ENCODE measurements at regions not wholly inside any gene's neighbourhood (a gene's known extent, or its start where the extent isn't known, plus 50 kb on each side); places are given as distances from the start of the nearest gene placed in this dataset.

DNA sequence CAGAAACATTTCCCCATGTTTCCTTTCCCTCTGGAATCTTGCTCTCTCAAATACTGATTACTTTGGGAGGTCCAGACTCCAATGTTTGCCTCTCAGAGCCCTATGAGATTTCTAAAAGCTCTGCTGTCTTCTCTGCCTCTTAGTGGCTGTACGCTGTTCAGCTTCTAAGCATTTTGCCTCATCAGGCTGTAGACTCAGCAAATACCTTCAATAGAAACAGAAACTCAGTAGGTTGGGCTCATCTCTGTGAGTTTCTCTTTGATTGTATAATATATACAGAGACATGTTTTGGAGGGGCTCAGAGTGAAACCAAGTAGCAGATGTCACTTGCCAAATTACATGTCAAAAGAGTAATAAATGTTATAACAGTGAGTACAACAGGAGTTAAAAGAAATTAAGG is 380.8 kb upstream of the MEIS2 start:
- H3K36me3 ChIP-seq (ENCODE audit: control insufficient read depth, insufficient read depth, low read length), result no peaks in the 10 kb centered on the region
- no peak overlapping the region for H3K4me3 ChIP-seq (ENCODE audit: low read depth, low read length)
- TF ChIP-seq, protein P1, sequence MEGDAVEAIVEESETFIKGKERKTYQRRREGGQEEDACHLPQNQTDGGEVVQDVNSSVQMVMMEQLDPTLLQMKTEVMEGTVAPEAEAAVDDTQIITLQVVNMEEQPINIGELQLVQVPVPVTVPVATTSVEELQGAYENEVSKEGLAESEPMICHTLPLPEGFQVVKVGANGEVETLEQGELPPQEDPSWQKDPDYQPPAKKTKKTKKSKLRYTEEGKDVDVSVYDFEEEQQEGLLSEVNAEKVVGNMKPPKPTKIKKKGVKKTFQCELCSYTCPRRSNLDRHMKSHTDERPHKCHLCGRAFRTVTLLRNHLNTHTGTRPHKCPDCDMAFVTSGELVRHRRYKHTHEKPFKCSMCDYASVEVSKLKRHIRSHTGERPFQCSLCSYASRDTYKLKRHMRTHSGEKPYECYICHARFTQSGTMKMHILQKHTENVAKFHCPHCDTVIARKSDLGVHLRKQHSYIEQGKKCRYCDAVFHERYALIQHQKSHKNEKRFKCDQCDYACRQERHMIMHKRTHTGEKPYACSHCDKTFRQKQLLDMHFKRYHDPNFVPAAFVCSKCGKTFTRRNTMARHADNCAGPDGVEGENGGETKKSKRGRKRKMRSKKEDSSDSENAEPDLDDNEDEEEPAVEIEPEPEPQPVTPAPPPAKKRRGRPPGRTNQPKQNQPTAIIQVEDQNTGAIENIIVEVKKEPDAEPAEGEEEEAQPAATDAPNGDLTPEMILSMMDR (IDR thresholded peaks at IDR 0.05; ENCODE audit: insufficient read depth, low read length, severe bottlenecking), result no peak
- FAIRE-seq, result peak; percentile 36
- H3K27me3 ChIP-seq (ENCODE audit: control insufficient read depth, insufficient read depth, low read length), result no peaks in the 10 kb centered on the region
- DNase-seq (ENCODE audit: low read depth), result no peak

DNA sequence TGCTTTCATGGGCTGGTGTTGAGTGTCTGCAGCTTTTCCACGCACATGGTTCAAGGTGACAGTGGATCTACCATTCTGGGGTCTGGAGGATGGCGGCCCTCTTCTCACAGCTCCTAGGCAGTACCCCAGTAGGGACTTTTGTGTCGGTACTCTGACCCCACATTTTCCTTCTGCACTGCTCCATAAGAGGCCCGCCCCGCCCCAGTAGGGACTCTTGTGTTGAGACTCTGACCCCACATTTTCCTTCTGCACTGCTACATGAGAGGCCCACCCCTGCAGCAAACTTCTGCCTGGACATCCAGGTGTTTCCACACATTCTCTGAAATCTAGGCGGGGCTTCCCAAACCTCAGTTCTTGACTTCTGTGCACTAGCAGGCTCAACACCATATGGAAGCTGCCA is 383.4 kb upstream of the MEIS2 start:
- no peak for DNase-seq (ENCODE audit: low read depth)
- TF ChIP-seq, protein P1 (IDR thresholded peaks at IDR 0.05; ENCODE audit: insufficient read depth, low read length, severe bottlenecking), result no peak
- no peaks in the 10 kb centered on the region for H3K36me3 ChIP-seq (ENCODE audit: control insufficient read depth, insufficient read depth, low read length)
- no peak overlapping the region for H3K4me3 ChIP-seq (ENCODE audit: low read depth, low read length)
- FAIRE-seq, result no peak
- H3K27me3 ChIP-seq (ENCODE audit: control insufficient read depth, insufficient read depth, low read length), result no peaks in the 10 kb centered on the region

DNA sequence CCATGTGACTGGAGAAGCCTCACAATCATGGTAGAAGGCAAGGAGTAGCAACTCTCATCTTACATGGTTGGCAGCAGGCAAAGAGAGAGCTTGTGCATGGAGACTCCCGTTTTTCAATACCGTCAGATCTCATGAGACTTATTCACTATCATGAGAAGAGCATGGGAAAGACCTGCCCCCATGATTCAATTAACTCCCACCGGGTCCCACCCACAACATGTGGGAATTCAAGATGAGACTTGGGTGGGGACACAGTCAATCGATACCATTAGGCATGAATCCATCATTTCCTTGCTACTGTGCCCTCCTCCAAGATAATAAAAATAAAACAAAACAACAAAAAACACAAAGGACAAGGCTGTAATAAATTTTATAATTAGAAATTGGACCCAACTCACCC is 384.7 kb upstream of the MEIS2 start:
- FAIRE-seq (no peak), DNase-seq (ENCODE audit: low read depth) (no peak)
- H3K4me3 ChIP-seq (ENCODE audit: low read depth, low read length), result no peak overlapping the region
- H3K27me3 ChIP-seq (ENCODE audit: control insufficient read depth, insufficient read depth, low read length), result no peaks in the 10 kb centered on the region
- no peaks in the 10 kb centered on the region for H3K36me3 ChIP-seq (ENCODE audit: control insufficient read depth, insufficient read depth, low read length)
- TF ChIP-seq, protein P1 (IDR thresholded peaks at IDR 0.05; ENCODE audit: insufficient read depth, low read length, severe bottlenecking), result no peak

DNA sequence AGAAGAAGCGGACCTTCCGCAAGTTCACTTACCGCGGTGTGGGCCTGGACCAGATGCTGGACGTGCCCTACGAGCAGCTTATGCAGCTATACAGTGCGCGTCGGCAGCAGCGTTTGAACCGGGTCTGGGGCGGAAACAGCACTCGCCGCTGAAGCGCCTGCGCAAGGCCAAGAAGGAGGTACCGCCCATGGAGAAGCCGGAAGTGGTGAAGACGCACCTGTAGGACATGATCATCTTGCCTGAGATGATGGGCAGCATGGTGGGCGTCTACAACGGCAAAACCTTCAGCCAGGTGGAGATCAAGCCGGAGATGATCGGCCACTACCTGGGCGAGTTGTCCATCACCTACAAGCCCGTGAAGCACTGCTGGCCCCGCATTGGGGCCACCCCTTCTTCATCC is 390.4 kb upstream of the MEIS2 start:
- FAIRE-seq, result no peak
- Histone ChIP-seq H3K27me3 (ENCODE audit: control insufficient read depth, insufficient read depth, low read length) (no peaks in the 10 kb centered on the region), H3K36me3 (ENCODE audit: control insufficient read depth, insufficient read depth, low read length) (no peaks in the 10 kb centered on the region), H3K4me3 (ENCODE audit: low read depth, low read length) (no peak overlapping the region)
- DNase-seq (ENCODE audit: low read depth), result no peak
- TF ChIP-seq, protein P1 (IDR thresholded peaks at IDR 0.05; ENCODE audit: insufficient read depth, low read length, severe bottlenecking), result no peak

DNA sequence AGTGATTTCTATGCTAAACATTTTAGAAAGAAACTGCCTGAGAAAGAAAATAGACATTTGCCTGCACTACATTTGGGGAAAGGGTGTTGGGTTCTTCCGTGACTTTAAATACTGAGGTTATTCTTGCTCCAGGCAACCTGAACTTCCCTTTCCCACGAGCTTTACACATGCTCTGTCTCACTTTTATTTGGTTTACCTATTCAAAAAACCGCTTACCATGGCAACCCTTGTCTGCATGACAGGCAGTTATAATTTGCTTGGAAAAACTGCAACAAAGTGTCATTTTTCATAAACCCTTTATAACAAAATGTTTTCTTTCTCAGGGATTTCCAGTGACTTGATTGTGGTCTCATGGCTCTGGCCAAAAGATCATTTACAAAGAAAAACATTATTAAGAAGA is 416.3 kb upstream of the MEIS2 start:
- Histone ChIP-seq H3K27me3 (ENCODE audit: control insufficient read depth, insufficient read depth, low read length) (no peaks in the 10 kb centered on the region), H3K4me3 (ENCODE audit: low read depth, low read length) (no peak overlapping the region), H3K36me3 (ENCODE audit: control insufficient read depth, insufficient read depth, low read length) (no peaks in the 10 kb centered on the region)
- DNase-seq (ENCODE audit: low read depth), result no peak
- FAIRE-seq, result no peak
- TF ChIP-seq, protein P1 (IDR thresholded peaks at IDR 0.05; ENCODE audit: insufficient read depth, low read length, severe bottlenecking), result no peak

DNA sequence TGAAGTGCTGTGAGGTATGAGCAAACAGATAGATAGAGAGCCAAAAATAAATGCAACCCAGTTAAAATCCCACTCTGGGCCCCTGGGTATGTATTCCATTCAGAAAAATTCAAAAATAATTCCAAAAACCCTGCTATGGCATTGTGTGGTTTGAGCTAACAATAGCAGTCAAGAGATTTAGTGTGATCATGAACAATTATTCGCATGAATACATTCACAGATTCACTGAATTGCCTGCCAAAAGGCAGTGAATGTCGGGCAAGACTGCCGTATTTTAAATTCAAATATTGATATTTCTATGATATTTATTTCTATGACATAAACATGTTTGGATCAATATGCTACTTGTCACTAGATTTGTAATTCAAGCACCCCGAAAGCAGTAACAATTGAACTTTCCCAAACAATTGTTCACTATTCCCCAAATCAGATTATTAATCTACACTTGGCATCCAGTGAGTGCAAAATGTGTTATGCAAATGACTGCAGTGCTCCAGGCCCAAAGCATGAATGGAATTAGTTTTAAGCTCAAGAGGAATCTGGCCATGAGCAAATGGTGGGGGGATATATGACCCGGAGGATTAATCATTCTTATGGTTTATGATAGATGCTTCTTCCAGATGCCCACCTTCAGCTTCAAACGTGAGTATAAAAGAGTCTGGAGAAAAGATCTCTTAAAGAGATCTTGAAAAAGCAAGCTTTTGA is 417.0 kb upstream of the MEIS2 start:
- Histone ChIP-seq H3K27me3 (ENCODE audit: control insufficient read depth, insufficient read depth, low read length) (no peaks in the 10 kb centered on the region), H3K36me3 (ENCODE audit: control insufficient read depth, insufficient read depth, low read length) (no peaks in the 10 kb centered on the region), H3K4me3 (ENCODE audit: low read depth, low read length) (no peak overlapping the region)
- TF ChIP-seq, protein P1 (IDR thresholded peaks at IDR 0.05; ENCODE audit: insufficient read depth, low read length, severe bottlenecking), result no peak
- FAIRE-seq (no peak), DNase-seq (ENCODE audit: low read depth) (no peak)
